ENCODE measurements at regions not wholly inside any gene's neighbourhood (a gene's known extent, or its start where the extent isn't known, plus 50 kb on each side); places are given as distances from the start of the nearest gene placed in this dataset.

DNA sequence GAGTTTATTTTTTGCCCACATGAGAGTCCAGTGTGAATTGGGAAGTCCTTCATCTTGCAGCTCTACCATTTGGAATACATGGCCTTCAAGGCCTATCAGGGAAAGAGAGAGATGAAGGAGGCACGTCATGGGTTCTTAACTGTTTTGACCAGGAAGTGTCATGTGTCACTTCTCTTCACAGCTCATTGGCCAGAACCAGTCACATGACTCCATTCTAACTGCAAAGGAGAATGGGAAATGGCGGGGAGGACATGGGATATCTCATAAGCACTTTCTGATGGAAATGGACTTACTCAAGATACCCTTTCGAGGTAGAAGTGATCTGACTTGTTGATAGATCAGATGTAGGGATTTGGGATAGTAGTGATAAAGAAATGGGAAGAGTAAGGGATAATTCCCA, 57.9 kb upstream of the CES5A start:
- DNase-seq, result no peak
- H3K27me3 ChIP-seq (ENCODE audit: control insufficient read depth, insufficient read depth, low read length), result no peaks in the 10 kb centered on the region
- no peak overlapping the region for H3K27ac ChIP-seq (ENCODE audit: low read depth in 2 of 2, low read length in 2 of 2)
- no peak overlapping the region for H3K4me3 ChIP-seq (ENCODE audit: low read length in 3 of 3)
- TF ChIP-seq CTCF (IDR thresholded peaks at IDR 0.05; ENCODE audit: borderline replicate concordance, extremely low read depth, insufficient read depth), result no peak
- no peaks in the 10 kb centered on the region for H3K4me1 ChIP-seq (ENCODE audit: control insufficient read depth in 2 of 3, insufficient read depth in 2 of 3, low read depth in 1 of 3, low read length in 3 of 3)
- no peaks in the 10 kb centered on the region for H3K9me3 ChIP-seq (ENCODE audit: control insufficient read depth in 2 of 3, insufficient read depth in 1 of 3, low read length in 3 of 3)
- H3K9ac ChIP-seq (ENCODE audit: low read length in 3 of 3), result no peak overlapping the region
- intact Hi-C loops (cut with DNase I), result no loop called here
- no peak for FAIRE-seq
- no peaks in the 10 kb centered on the region for H3K36me3 ChIP-seq (ENCODE audit: control insufficient read depth in 2 of 3, insufficient read depth in 3 of 3, low read length in 3 of 3)

- no peak for TF ChIP-seq CTCF (IDR thresholded peaks at IDR 0.05; ENCODE audit: borderline replicate concordance, extremely low read depth, insufficient read depth)
- Histone ChIP-seq H3K4me1 (ENCODE audit: control insufficient read depth in 2 of 3, insufficient read depth in 2 of 3, low read depth in 1 of 3, low read length in 3 of 3) (no peaks in the 10 kb centered on the region), H3K27me3 (ENCODE audit: control insufficient read depth, insufficient read depth, low read length) (no peaks in the 10 kb centered on the region), H3K36me3 (ENCODE audit: control insufficient read depth in 2 of 3, insufficient read depth in 3 of 3, low read length in 3 of 3) (no peaks in the 10 kb centered on the region), H3K9me3 (ENCODE audit: control insufficient read depth in 2 of 3, insufficient read depth in 1 of 3, low read length in 3 of 3) (no peaks in the 10 kb centered on the region), H3K4me3 (ENCODE audit: low read length in 3 of 3) (no peak overlapping the region), H3K9ac (ENCODE audit: low read length in 3 of 3) (no peak overlapping the region), H3K27ac (ENCODE audit: low read depth in 2 of 2, low read length in 2 of 2) (no peak overlapping the region)
- intact Hi-C loops (cut with DNase I), result no loop called here
- no peak for FAIRE-seq
- no peak for DNase-seq
Measured at GRCh38 chr16:55930036-55930435, 54.9 kb upstream of the CES5A start.

DNA sequence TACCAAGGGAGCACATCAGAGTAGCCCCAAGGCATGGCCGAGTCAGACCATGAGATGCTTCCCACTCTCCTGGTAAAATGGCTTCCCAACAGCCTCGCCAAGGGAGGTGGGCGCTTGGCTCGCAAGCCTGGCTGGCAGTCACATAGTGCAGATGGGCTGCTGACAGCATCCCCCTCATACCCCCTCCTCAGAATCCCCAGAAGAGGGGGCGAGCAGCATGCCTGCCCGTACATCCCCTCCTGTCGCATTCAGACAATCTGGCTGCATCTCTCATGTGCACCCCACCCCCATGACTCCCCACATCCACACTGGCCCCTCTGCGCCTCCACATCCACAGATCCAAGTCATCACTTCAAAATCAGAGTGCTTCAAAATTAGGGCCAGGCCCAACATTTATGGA, 54.0 kb upstream of the CES5A start:
- H3K9me3 ChIP-seq (ENCODE audit: control insufficient read depth in 2 of 3, insufficient read depth in 1 of 3, low read length in 3 of 3), result no peaks in the 10 kb centered on the region
- TF ChIP-seq CTCF (IDR thresholded peaks at IDR 0.05; ENCODE audit: borderline replicate concordance, extremely low read depth, insufficient read depth), result no peak
- no peak overlapping the region for H3K9ac ChIP-seq (ENCODE audit: low read length in 3 of 3)
- no peak overlapping the region for H3K4me3 ChIP-seq (ENCODE audit: low read length in 3 of 3)
- DNase-seq (no peak), FAIRE-seq (no peak)
- no peaks in the 10 kb centered on the region for H3K27me3 ChIP-seq (ENCODE audit: control insufficient read depth, insufficient read depth, low read length)
- no peak overlapping the region for H3K27ac ChIP-seq (ENCODE audit: low read depth in 2 of 2, low read length in 2 of 2)
- H3K4me1 ChIP-seq (ENCODE audit: control insufficient read depth in 2 of 3, insufficient read depth in 2 of 3, low read depth in 1 of 3, low read length in 3 of 3), result no peaks in the 10 kb centered on the region
- intact Hi-C loops (cut with DNase I), result no loop called here
- H3K36me3 ChIP-seq (ENCODE audit: control insufficient read depth in 2 of 3, insufficient read depth in 3 of 3, low read length in 3 of 3), result no peaks in the 10 kb centered on the region

DNA sequence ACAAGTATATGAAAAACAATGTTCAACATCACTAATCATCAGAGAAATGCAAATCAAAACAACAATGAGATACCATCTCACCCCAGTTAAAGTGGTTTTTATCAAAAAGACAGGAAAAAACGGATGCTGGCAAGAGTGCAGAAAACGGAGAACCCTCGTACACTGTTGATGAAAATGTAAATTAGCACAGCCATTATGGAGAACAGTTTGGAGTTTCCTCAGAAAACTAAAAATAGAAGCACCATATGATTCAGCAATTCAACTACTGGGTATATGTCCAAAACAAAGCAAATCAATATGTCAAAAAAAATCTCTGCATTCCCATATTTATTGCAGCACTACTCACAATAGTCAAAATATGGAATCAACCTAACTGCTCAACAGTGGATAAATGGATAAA, 50.1 kb upstream of the CES5A start:
- Histone ChIP-seq H3K9ac (ENCODE audit: low read length in 3 of 3) (no peak overlapping the region), H3K4me1 (ENCODE audit: control insufficient read depth in 2 of 3, insufficient read depth in 2 of 3, low read depth in 1 of 3, low read length in 3 of 3) (no peaks in the 10 kb centered on the region), H3K9me3 (ENCODE audit: control insufficient read depth in 2 of 3, insufficient read depth in 1 of 3, low read length in 3 of 3) (no peaks in the 10 kb centered on the region), H3K27me3 (ENCODE audit: control insufficient read depth, insufficient read depth, low read length) (no peaks in the 10 kb centered on the region), H3K36me3 (ENCODE audit: control insufficient read depth in 2 of 3, insufficient read depth in 3 of 3, low read length in 3 of 3) (no peaks in the 10 kb centered on the region), H3K4me3 (ENCODE audit: low read length in 3 of 3) (no peak overlapping the region), H3K27ac (ENCODE audit: low read depth in 2 of 2, low read length in 2 of 2) (no peak overlapping the region)
- FAIRE-seq (no peak), DNase-seq (no peak)
- intact Hi-C loops (cut with DNase I), result no loop called here
- TF ChIP-seq CTCF (IDR thresholded peaks at IDR 0.05; ENCODE audit: borderline replicate concordance, extremely low read depth, insufficient read depth), result no peak

Data from kidney (tissue), 13 donors.